ENCODE measurements at regions not wholly inside any gene's neighbourhood (a gene's known extent, or its start where the extent isn't known, plus 50 kb on each side); places are given as distances from the start of the nearest gene placed in this dataset.
A peak's percentile ranks its signal among the peaks of the same experiment; 100 is the strongest.
"Not testable (repeated sequence)": the region's sequence is repeated elsewhere in the genome, so short reads cannot be mapped to it uniquely, and the experiment has no call there.

GRCh38 chr1:159641221-159641620 lies 53.6 kb downstream of the APCS start:
- no peak for DNase-seq (ENCODE audit: low spot score)

GRCh38 chr1:159646687-159647086 lies 59.1 kb downstream of the APCS start:
- peak; percentile 58 for DNase-seq (ENCODE audit: low spot score)

- DNase-seq (ENCODE audit: low spot score) = no peak
Observed at GRCh38 chr1:159647616-159648015, 60.0 kb downstream of the APCS start.

- DNase-seq (ENCODE audit: low spot score) = no peak
Observed at GRCh38 chr1:159652506-159652905, 61.9 kb downstream of the CRP start.

GRCh38 chr1:159653201-159653600 lies 61.2 kb downstream of the CRP start:
- DNase-seq (ENCODE audit: low spot score) = no peak

- DNase-seq (ENCODE audit: low spot score) = not testable (repeated sequence)
Observed at GRCh38 chr1:159657477-159657876, 56.9 kb downstream of the CRP start.
